ENCODE measurements at regions not wholly inside any gene's neighbourhood (a gene's known extent, or its start where the extent isn't known, plus 50 kb on each side); places are given as distances from the start of the nearest gene placed in this dataset.

GRCh38 chr6:149209871-149210775, 107.4 kb upstream of the TAB2 start (continued):
- TF ChIP-seq REST (IDR thresholded peaks at IDR 0.05; ENCODE audit: borderline replicate concordance) (no peak), REST (CRISPR knock-in tag; IDR thresholded peaks at IDR 0.05; ENCODE audit: low read depth) (no peak), SPI1 (IDR thresholded peaks at IDR 0.05; ENCODE audit: borderline replicate concordance, low read depth, low read length) (no peak), ZEB2 (IDR thresholded peaks at IDR 0.05) (no peak), BACH1 (tag; IDR thresholded peaks at IDR 0.05) (no peak), ZNF76 (CRISPR knock-in tag; IDR thresholded peaks at IDR 0.05; ENCODE audit: borderline replicate concordance) (no peak), ZBTB17 (CRISPR knock-in tag; IDR thresholded peaks at IDR 0.05) (no peak), HDAC3 (IDR thresholded peaks at IDR 0.05; ENCODE audit: borderline replicate concordance, partially characterized antibody) (peak; percentile 60), TRIM25 (IDR thresholded peaks at IDR 0.05; ENCODE audit: borderline replicate concordance) (no peak), EGR1 (conservative IDR thresholded peaks at IDR 0.05) (no peak), TAL1 (IDR thresholded peaks at IDR 0.05) (peak; percentile 86), DPF2 (IDR thresholded peaks at IDR 0.05) (peak; percentile 45; the same call in 1 of the 2 replicates), TAF15 (IDR thresholded peaks at IDR 0.05; ENCODE audit: low read depth, low read length) (no peak), BRF1 (IDR thresholded peaks at IDR 0.05; ENCODE audit: borderline replicate concordance, extremely low read depth, insufficient read length) (no peak), KLF6 (CRISPR knock-in tag; IDR thresholded peaks at IDR 0.05; ENCODE audit: borderline replicate concordance) (no peak), NFRKB (IDR thresholded peaks at IDR 0.05; ENCODE audit: low read depth) (no peak), TEAD4 (IDR thresholded peaks at IDR 0.05; ENCODE audit: low read length) (peak; percentile 75), TEAD4 (CRISPR knock-in tag; IDR thresholded peaks at IDR 0.05; ENCODE audit: borderline replicate concordance) (no peak), MTA2 (IDR thresholded peaks at IDR 0.05; ENCODE audit: low read depth) (peak; percentile 75), ILK (tag; IDR thresholded peaks at IDR 0.05; ENCODE audit: borderline replicate concordance, low read depth) (no peak), NBN (IDR thresholded peaks at IDR 0.05; ENCODE audit: low read depth) (no peak)
